SU-DHL-6 (cell line): ENCODE measurements at regions not wholly inside any gene's neighbourhood (a gene's known extent, or its start where the extent isn't known, plus 50 kb on each side); places are given as distances from the start of the nearest gene placed in this dataset.

Experiments used
- CTCF ChIP-seq: fragments of 200-600 bp; sonication (generic); IDR thresholded peaks from one replicate; pipeline ENCODE4 v1.5.1; 2017; ENCODE audit warnings: antibody characterized with exemption, mild to moderate bottlenecking, low read length, moderate library complexity; ENCODE audit not compliant: insufficient read depth, poor library complexity, severe bottlenecking
- EZH2phosphoT487 ChIP-seq: fragments of 200-600 bp; sonication (generic), shearing (Covaris generic); conservative IDR thresholded peaks from 2 replicates; pipeline ENCODE4 v1.6.1; 2018; ENCODE audit warnings: mild to moderate bottlenecking, antibody characterized with exemption, low read length, moderate library complexity, mixed read lengths

- no peak for TF ChIP-seq CTCF
- TF ChIP-seq EZH2phosphoT487, result no peak
Observed at GRCh38 chr2:151113318-151113717, 148.3 kb downstream of the RBM43 start.
